ENCODE measurements at regions not wholly inside any gene's neighbourhood (a gene's known extent, or its start where the extent isn't known, plus 50 kb on each side); places are given as distances from the start of the nearest gene placed in this dataset.

DNA sequence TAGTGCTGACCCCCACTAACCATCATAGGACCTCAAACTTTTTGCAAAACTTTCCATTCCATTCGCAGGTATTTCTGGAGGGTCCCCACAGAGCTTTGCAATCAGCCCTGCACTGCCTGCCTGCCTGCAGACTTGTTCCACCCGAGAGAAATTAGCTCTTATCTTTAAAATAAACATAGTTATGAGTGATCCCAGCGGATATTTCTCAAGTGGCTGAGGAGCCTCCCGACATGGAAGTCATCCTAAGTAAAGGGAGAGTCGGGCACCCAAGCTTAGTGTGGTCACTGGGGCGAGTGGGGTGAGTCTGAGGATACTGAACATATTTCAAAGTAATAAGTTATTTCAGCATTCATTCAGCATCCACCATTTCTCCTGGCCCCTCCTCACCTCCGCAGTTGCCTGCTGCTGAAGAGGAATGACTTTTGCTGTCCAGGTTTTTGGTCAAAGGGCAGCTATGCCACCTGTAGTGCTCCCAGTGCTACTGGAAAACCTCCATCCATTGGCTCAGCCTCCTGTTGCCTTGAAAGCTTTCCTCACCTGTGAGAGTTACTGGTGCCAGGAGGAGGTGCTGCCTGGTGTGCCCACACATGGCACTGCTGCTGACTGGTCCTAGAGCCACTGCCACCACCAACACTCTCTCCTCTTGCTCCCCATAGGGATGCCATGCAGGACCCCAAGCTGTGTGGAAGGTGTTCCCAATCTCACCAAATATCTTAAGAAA, 89.7 kb upstream of the PCSK1 start:
- Histone ChIP-seq H3K4me3 (no peak overlapping the region), H3K27me3 (no peaks in the 10 kb centered on the region), H3K9ac (ENCODE audit: low read depth in 2 of 2, low read length in 2 of 2) (no peak overlapping the region), H3K36me3 (no peaks in the 10 kb centered on the region), H3K9me3 (no peaks in the 10 kb centered on the region), H3K4me1 (no peaks in the 10 kb centered on the region), H3K27ac (no peak overlapping the region)
- no peak for TF ChIP-seq CTCF (IDR thresholded peaks at IDR 0.05)
- DNase-seq = no peak
- intact Hi-C loops (cut with DNase I) = no loop called here

DNA sequence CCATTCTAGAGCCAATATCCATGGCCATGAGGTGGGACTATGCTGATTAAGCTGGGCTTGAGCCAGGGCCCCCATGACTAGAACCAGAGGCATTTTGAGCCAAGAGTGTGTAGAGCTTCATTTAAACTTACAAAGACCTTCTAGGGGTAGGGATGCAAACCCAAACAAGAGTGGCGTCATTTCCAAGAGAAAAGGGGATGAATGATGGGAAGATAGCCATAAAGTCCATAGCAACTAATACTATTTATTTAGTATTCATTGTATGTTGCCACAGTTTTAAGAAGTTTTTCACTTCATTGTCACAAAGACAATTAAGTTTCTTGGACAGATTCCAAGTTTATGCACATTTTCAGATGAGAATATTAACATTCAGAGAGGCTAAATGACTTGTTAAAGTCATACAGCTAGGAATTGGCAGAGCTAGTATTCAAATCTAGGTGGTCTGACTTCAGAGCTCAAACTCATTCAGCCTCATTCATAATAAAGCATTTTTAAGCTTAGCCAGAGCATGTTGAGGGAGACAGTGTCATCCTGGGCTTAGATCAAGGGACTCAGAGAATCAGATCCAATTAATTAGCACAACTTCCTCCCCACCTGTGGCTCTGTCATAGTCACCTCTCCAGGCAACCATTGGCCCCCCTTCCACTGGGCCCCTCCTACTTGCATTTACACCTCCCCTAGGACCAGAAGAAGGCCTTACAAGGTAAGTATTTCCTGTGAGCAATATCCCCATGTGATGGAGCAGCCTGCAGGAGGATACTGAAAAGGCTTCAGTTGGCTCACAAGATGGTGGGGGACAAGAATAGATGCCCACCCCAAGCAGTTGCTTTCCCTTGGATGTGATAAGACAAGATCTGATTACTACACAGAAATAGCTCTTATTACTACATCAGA, 95.0 kb upstream of the PCSK1 start:
- intact Hi-C loops (cut with DNase I) = no loop called here
- no peak overlapping the region for H3K9ac ChIP-seq (ENCODE audit: low read depth in 2 of 2, low read length in 2 of 2)
- H3K4me3 ChIP-seq = no peak overlapping the region
- no peaks in the 10 kb centered on the region for H3K9me3 ChIP-seq
- H3K27ac ChIP-seq = no peak overlapping the region
- TF ChIP-seq CTCF (IDR thresholded peaks at IDR 0.05) = no peak
- no peak for DNase-seq
- H3K36me3 ChIP-seq = no peaks in the 10 kb centered on the region
- H3K27me3 ChIP-seq = no peaks in the 10 kb centered on the region
- H3K4me1 ChIP-seq = no peaks in the 10 kb centered on the region

DNA sequence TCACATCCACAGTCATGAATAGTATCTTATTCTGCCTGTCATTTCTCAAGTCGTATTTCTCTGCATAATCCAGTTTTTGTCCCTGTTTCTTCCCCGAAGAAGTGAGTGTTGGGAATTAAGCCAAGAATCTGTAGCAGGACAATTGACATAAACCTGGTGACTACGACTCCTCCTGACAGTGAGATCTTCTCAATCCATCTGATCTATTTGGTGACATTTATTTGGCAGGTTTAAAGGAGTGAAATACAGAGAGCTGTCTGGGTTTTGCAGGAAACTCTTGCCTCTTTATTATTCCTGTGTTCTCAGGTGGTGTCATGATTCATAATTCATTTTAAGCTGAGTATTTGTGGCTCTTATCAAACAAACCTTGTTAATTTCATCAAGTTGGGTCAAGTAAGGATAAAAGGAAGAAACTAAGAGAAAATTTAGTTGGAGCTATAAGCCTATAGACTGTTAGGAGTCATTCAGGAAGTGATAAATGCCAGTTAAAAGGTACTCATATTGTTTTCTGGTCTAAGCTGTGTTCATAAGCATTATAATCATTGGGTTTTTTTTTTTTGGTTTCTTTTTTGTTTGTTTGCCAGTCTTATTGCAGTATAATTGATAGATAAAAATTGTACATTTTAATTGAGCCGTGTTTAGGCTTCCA, 95.9 kb upstream of the PCSK1 start:
- no peak for DNase-seq
- no peak for TF ChIP-seq CTCF (IDR thresholded peaks at IDR 0.05)

GRCh38 chr5:96529559-96529958, 96.5 kb upstream of the PCSK1 start:
- DNase-seq = no peak
- Histone ChIP-seq H3K4me1 (no peaks in the 10 kb centered on the region), H3K27ac (no peak overlapping the region), H3K9ac (ENCODE audit: low read depth in 2 of 2, low read length in 2 of 2) (no peak overlapping the region), H3K4me3 (no peak overlapping the region), H3K36me3 (no peaks in the 10 kb centered on the region), H3K9me3 (no peaks in the 10 kb centered on the region), H3K27me3 (no peaks in the 10 kb centered on the region)
- TF ChIP-seq CTCF (IDR thresholded peaks at IDR 0.05) = no peak
- intact Hi-C loops (cut with DNase I) = no loop called here

More for the DNA sequence above, 95.9 kb upstream of the PCSK1 start:
- Histone ChIP-seq H3K4me3 (no peak overlapping the region), H3K27me3 (no peaks in the 10 kb centered on the region), H3K4me1 (no peaks in the 10 kb centered on the region), H3K9me3 (no peaks in the 10 kb centered on the region), H3K36me3 (no peaks in the 10 kb centered on the region), H3K9ac (ENCODE audit: low read depth in 2 of 2, low read length in 2 of 2) (no peak overlapping the region), H3K27ac (no peak overlapping the region)
- intact Hi-C loops (cut with DNase I) = no loop called here

- no peak overlapping the region for H3K9ac ChIP-seq (ENCODE audit: low read depth in 2 of 2, low read length in 2 of 2)
- no peaks in the 10 kb centered on the region for H3K27me3 ChIP-seq
- no peaks in the 10 kb centered on the region for H3K4me1 ChIP-seq
- H3K27ac ChIP-seq = no peak overlapping the region
- intact Hi-C loops (cut with DNase I) = no loop called here
- no peak for TF ChIP-seq CTCF (IDR thresholded peaks at IDR 0.05)
- H3K4me3 ChIP-seq = no peak overlapping the region
- no peaks in the 10 kb centered on the region for H3K9me3 ChIP-seq
- no peak for DNase-seq
- no peaks in the 10 kb centered on the region for H3K36me3 ChIP-seq
These were observed 97.9 kb upstream of the PCSK1 start for GRCh38 chr5:96530901-96531300.
